ENCODE measurements at regions not wholly inside any gene's neighbourhood (a gene's known extent, or its start where the extent isn't known, plus 50 kb on each side); places are given as distances from the start of the nearest gene placed in this dataset.

DNA sequence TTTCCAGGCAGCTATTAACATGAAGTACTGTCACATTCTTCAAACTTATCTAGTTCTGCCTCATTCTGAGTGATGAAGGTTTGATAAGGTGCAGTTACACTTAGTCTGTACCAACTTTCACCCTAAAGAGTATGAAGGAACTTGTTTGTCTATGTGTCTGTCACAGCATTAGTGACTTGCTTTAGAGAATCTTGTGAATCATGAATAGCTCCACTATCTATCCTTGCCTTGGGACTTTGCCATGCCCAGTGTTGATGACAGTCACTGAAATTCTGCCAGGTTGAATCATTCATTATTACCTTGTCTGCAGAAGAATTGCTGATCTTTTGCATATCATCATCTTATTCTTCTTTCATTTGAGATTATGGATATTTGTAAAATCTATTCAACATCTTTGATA lies 50.9 kb upstream of the A1CF start:
- Histone ChIP-seq H3K27ac (no peak overlapping the region), H3K36me3 (no peaks in the 10 kb centered on the region), H3K4me1 (peaks cover 0 to 6% (median 0%) of the 10 kb centered on the region in 4 donors), H3K4me3 (no peak overlapping the region), H3K9me3 (no peaks in the 10 kb centered on the region), H3K27me3 (no peaks in the 10 kb centered on the region)
- DNase-seq = no peak
- intact Hi-C loops (cut with DNase I; ENCODE audit: low total_unique reads) = no loop called here
- TF ChIP-seq EP300 (IDR thresholded peaks at IDR 0.05) = no peak
- no peak for TF ChIP-seq POLR2AphosphoS5 (IDR thresholded peaks at IDR 0.05)
- TF ChIP-seq, protein P1, sequence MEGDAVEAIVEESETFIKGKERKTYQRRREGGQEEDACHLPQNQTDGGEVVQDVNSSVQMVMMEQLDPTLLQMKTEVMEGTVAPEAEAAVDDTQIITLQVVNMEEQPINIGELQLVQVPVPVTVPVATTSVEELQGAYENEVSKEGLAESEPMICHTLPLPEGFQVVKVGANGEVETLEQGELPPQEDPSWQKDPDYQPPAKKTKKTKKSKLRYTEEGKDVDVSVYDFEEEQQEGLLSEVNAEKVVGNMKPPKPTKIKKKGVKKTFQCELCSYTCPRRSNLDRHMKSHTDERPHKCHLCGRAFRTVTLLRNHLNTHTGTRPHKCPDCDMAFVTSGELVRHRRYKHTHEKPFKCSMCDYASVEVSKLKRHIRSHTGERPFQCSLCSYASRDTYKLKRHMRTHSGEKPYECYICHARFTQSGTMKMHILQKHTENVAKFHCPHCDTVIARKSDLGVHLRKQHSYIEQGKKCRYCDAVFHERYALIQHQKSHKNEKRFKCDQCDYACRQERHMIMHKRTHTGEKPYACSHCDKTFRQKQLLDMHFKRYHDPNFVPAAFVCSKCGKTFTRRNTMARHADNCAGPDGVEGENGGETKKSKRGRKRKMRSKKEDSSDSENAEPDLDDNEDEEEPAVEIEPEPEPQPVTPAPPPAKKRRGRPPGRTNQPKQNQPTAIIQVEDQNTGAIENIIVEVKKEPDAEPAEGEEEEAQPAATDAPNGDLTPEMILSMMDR (IDR thresholded peaks at IDR 0.05) = no peak
- no peak for TF ChIP-seq POLR2A (IDR thresholded peaks at IDR 0.05)

DNA sequence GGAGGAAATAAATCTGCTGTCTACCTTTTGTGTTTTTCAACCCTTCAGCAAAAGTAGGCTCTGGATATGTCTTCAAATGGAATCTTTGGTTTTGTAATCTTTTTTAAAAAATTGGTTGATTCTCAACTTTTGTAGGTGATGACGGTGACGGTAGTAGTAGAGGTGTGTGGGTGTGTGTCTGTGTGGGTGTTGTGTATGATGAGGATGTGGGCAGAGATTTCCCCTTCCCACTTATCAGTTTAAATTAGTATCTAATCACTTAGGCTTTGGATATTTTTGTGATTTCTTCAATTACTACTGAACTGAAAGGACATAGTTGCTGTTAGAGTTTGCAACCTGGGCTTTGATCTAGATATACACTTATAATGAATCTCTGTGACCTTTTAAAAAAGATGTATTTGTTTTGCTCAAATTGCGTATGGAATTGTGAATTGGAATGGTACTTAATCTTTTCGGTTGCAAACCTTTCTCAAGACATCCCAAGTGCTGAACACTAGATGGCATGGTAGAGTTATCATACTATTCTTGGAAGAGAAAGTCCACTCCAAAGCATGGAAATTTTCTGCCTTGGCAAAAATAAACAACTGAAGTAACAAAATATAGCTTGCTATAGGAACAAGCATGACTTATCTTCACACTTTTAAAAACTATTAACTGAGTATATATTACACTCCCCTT lies 51.9 kb upstream of the A1CF start:
- peak in 1 of 2 donors; percentile 77 for DNase-seq
- Histone ChIP-seq H3K4me3 (no peak overlapping the region), H3K27ac (no peak overlapping the region), H3K36me3 (no peaks in the 10 kb centered on the region), H3K4me1 (peaks cover 0 to 6% (median 0%) of the 10 kb centered on the region in 4 donors), H3K27me3 (no peaks in the 10 kb centered on the region), H3K9me3 (no peaks in the 10 kb centered on the region)
- WGBS, 5 donors = 18 to 21% (median 19%) methylated on average over 4 of the region's 4 CpGs
- intact Hi-C loops (cut with DNase I; ENCODE audit: low total_unique reads) = no loop called here
- TF ChIP-seq POLR2A (IDR thresholded peaks at IDR 0.05) = no peak
- TF ChIP-seq, protein P1 (IDR thresholded peaks at IDR 0.05) = peak in 3 of 7 experiments; percentile 26 to 34 (median 27)
- TF ChIP-seq POLR2AphosphoS5 (IDR thresholded peaks at IDR 0.05) = no peak

DNA sequence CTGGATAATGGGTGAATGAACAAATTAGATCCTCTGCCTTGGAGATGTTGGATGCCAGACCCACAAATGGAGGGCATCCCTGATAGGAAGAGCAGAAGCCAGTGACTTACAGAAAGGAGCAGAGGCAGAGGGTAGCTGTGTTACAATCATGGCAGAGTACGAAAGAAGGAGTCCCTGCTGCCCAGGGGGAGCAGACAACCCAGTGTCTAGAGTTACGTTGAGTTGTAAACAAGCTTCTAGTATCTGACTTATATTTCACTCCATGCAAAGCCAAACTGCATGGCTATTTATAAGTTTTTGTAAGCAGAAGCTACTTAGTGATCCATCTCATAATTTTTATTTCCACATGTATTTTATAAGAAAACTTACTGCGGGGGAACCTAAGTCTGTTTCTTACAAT lies 56.2 kb upstream of the A1CF start:
- Histone ChIP-seq H3K4me1 (peaks cover 0 to 6% (median 0%) of the 10 kb centered on the region in 4 donors), H3K27ac (no peak overlapping the region), H3K4me3 (no peak overlapping the region), H3K36me3 (no peaks in the 10 kb centered on the region), H3K9me3 (no peaks in the 10 kb centered on the region), H3K27me3 (no peaks in the 10 kb centered on the region)
- DNase-seq = no peak
- intact Hi-C loops (cut with DNase I; ENCODE audit: low total_unique reads) = no loop called here
- no peak for TF ChIP-seq POLR2A (IDR thresholded peaks at IDR 0.05)
- no peak for TF ChIP-seq EP300 (IDR thresholded peaks at IDR 0.05)
- no peak for TF ChIP-seq POLR2AphosphoS5 (IDR thresholded peaks at IDR 0.05)
- 64 to 85% (median 76%) methylated on average over 3 of the region's 3 CpGs for WGBS, 5 donors

DNA sequence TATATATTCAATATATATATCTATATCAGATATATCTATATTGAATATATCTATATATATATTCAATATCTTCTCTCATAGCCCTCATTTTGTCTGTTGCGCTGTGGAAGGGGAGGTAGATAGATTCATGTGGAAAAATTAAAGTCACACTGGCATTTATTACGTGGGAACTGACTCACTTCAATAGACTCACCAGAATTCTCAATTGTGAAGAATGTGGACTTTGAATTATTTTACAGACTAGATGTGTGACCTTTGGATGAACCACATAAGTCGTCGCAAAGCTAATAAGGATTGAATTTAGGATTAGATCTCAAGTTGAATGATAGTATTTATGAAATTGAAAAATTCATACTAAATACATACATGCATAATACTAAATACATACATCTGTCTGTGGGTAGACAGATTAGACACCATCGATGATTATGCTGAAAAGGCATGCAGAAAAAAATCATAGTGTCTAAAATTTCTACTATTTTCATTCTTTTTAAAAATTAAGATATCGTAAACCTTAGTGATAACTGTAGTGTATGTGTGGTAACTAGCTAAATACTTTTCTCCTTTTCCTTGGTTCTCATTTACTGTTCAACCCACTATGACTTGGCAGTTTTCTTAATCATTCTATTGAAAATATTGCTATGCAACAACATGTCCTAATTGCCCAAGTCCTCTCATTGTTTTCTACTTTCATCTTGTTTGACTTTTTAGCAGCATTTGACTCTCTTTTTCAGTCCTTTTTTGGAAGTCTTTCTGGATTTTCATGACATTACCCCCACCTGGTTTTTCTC lies 61.8 kb upstream of the A1CF start:
- TF ChIP-seq, protein P1 (IDR thresholded peaks at IDR 0.05) = no peak
- TF ChIP-seq POLR2A (IDR thresholded peaks at IDR 0.05) = no peak
- no peak for TF ChIP-seq POLR2AphosphoS5 (IDR thresholded peaks at IDR 0.05)
- no peak for TF ChIP-seq EP300 (IDR thresholded peaks at IDR 0.05)
- Histone ChIP-seq H3K9me3 (no peaks in the 10 kb centered on the region), H3K27me3 (no peaks in the 10 kb centered on the region), H3K4me3 (no peak overlapping the region), H3K4me1 (no peaks in the 10 kb centered on the region), H3K36me3 (no peaks in the 10 kb centered on the region), H3K27ac (no peak overlapping the region)
- no peak for DNase-seq
- 83 to 91% (median 85%) methylated on average over 6 of the region's 6 CpGs for WGBS, 5 donors
- intact Hi-C loops (cut with DNase I; ENCODE audit: low total_unique reads) = no loop called here

DNA sequence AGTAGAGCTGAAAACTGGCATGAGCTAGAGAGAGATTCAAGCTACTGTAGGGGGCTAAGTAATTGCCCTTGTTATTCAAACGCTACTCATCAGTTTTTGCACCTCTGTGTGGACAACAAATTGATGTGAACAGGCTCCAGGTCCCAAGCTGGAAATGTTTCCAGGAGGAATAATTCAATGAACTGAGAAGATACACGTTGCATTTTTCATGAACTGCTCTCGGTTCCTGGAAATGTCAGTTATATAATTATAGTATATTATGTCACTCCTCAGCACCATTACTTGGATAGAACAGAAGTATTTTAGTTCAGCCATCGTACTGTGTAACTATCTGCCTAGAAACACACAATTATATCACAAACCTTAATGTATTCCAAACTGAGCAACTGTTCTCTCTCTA lies 65.9 kb upstream of the A1CF start:
- WGBS, 5 donors = 58 to 74% (median 59%) methylated on average over 4 of the region's 4 CpGs
- intact Hi-C loops (cut with DNase I; ENCODE audit: low total_unique reads) = no loop called here

More for the DNA sequence above, 65.9 kb upstream of the A1CF start:
- Histone ChIP-seq H3K27ac (no peak overlapping the region), H3K27me3 (no peaks in the 10 kb centered on the region), H3K4me1 (no peaks in the 10 kb centered on the region), H3K36me3 (no peaks in the 10 kb centered on the region), H3K9me3 (no peaks in the 10 kb centered on the region), H3K4me3 (no peak overlapping the region)
- no peak for DNase-seq
- TF ChIP-seq EP300 (IDR thresholded peaks at IDR 0.05) (no peak), POLR2A (IDR thresholded peaks at IDR 0.05) (no peak), POLR2AphosphoS5 (IDR thresholded peaks at IDR 0.05) (no peak)
- TF ChIP-seq, protein P1 (IDR thresholded peaks at IDR 0.05) = no peak

Measured in stomach (tissue), 8 donors.